SK-N-MC (cell line): ENCODE measurements at regions not wholly inside any gene's neighbourhood (a gene's known extent, or its start where the extent isn't known, plus 50 kb on each side); places are given as distances from the start of the nearest gene placed in this dataset.

ENCODE experiments used
- DNase-seq: peaks from one replicate; pipeline ENCODE4 v3.0.0-alpha.2; 2011; ENCODE audit warnings: low read depth, low spot score
- H3K27ac ChIP-seq: fragments of 200-600 bp; sonication (generic); 2 replicates; pipeline ENCODE4 v1.5.1; 2016; ENCODE audit warnings: mixed run types
- H3K36me3 ChIP-seq: fragments of 200-600 bp; sonication (generic); 2 replicates; pipeline ENCODE4 v1.6.1; 2017; ENCODE audit warnings: antibody characterized with exemption, low read length, mixed read lengths; ENCODE audit not compliant: insufficient read depth
- H3K4me3 ChIP-seq: fragments of 200-600 bp; sonication (generic); 2 replicates; pipeline ENCODE4 v1.5.1; 2016
- H3K9ac ChIP-seq: fragments of 200-600 bp; sonication (generic); 2 replicates; pipeline ENCODE4 v1.8.0; 2017; ENCODE audit warnings: mixed run types, mixed read lengths; ENCODE audit not compliant: insufficient read length
- H3K9me3 ChIP-seq: fragments of 200-600 bp; sonication (generic); 2 replicates; pipeline ENCODE4 v1.6.1; 2017; ENCODE audit warnings: low read depth, mild to moderate bottlenecking, antibody characterized with exemption, low read length, moderate library complexity, mixed read lengths
- EZH2 ChIP-seq: fragments of 200-600 bp; sonication (generic); IDR thresholded peaks from one replicate; pipeline ENCODE4 v1.6.1; 2017; ENCODE audit warnings: antibody characterized with exemption
- FOXP2 ChIP-seq: optimal IDR thresholded peaks from 2 replicates; pipeline ENCODE3; 2011; ENCODE audit warnings: mild to moderate bottlenecking, moderate library complexity; ENCODE audit not compliant: insufficient read depth; ENCODE audit errors: extremely low read length, control extremely low read depth
- POLR2AphosphoS5 ChIP-seq: IDR thresholded peaks from 2 replicates; pipeline ENCODE4 v1.6.1; 2012; ENCODE audit warnings: mild to moderate bottlenecking, low read depth, low read length, borderline replicate concordance

DNA sequence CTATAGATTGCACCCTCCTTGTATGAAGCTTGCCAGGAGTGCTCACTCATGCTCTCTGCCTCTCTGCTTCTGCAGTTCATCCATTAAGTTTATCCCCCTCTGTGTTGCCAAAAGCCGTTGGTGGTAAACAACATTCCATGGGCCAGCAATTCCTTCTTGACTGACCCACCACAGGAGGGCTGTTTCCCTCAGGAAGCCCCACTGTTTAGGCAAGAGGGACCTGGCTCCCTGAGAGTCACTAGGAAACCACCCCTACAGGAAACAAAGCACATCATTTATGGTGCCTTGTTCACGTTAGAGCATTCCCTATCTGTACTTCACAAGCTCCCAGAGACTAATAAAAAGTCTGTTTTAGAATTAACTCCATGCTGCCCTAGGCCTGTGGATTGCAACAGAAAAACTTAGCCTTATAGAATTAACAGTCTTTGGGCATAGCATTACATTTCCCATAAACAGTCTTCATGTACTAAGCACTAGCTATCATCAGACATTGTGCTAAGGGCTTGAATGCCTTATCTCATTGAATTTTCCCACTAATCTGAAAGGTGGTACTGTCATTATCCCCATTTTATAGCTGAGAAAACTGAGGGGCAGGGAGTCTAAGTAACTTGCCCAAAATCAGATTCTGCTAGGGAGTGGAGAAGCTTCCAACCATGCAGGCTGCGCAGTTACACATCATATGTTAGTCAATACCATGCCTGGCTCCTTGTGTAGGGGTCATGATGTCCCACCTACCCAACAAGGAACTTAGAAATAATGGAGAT, 149.9 kb downstream of the SHQ1 start:
- Histone ChIP-seq H3K9me3 (no peaks in the 10 kb centered on the region), H3K27ac (peak overlapping the region; percentile 6; the same call in 1 of the 2 replicates), H3K36me3 (no peaks in the 10 kb centered on the region), H3K4me3 (0 out of 2 replicates have a peak overlapping the region, but pooled peaks have one; percentile 15), H3K9ac (no peak overlapping the region)
- TF ChIP-seq POLR2AphosphoS5 (no peak), EZH2 (no peak), FOXP2 (no peak)
- no peak for DNase-seq

DNA sequence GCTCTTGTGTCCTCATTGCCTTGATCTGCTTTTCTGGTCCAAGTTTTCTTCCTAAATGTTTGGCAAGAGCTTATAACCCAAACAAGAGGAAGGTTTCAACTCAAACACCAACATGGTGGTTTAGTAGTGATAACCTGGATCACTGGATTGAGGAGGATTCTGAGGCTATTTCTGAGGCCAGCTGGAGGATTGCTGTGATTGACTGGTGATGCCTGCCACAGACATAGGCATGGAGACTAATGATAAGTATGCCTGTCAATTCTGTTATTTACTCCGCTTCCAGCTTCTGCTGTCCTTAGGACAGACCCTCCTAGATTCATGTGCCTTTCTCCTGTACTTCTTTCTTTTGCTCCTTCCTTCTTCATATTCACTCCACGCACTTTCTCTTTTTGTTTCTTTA, 150.5 kb downstream of the SHQ1 start:
- Histone ChIP-seq H3K27ac (peak overlapping the region; percentile 6; the same call in 1 of the 2 replicates), H3K4me3 (0 out of 2 replicates have a peak overlapping the region, but pooled peaks have one; percentile 15), H3K36me3 (no peaks in the 10 kb centered on the region), H3K9me3 (no peaks in the 10 kb centered on the region), H3K9ac (no peak overlapping the region)
- TF ChIP-seq POLR2AphosphoS5 (no peak), FOXP2 (no peak), EZH2 (no peak)
- no peak for DNase-seq

DNA sequence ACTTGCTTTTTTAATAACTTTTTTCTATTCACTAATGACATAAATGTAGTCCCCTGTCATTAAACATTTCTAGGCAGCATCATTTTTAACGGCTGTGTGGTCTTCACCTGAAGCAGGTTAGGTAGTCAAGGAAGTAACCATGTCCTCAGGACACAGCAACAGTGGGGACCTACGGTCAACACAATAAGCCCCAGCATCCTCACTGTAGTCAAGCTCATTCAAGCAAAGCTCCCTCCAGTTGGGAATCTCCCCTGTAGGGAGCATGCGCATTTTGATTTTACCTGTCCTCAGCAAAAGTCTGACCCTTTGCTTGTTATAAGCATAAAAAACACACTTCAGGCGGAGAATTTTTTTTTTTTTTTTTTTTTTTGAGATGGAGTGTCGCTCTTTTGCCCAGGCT, 151.4 kb downstream of the SHQ1 start:
- H3K9ac ChIP-seq = no peak overlapping the region
- DNase-seq = no peak
- no peak overlapping the region for H3K4me3 ChIP-seq
- TF ChIP-seq EZH2 (no peak), POLR2AphosphoS5 (no peak), FOXP2 (no peak)
- H3K36me3 ChIP-seq = no peaks in the 10 kb centered on the region
- no peaks in the 10 kb centered on the region for H3K9me3 ChIP-seq
- H3K27ac ChIP-seq = no peak overlapping the region

GRCh38 chr3:72694398-72694797, 153.8 kb downstream of the SHQ1 start:
- no peaks in the 10 kb centered on the region for H3K36me3 ChIP-seq
- H3K27ac ChIP-seq = no peak overlapping the region
- H3K4me3 ChIP-seq = no peak overlapping the region
- no peak overlapping the region for H3K9ac ChIP-seq
- TF ChIP-seq FOXP2 (no peak), POLR2AphosphoS5 (no peak), EZH2 (no peak)
- H3K9me3 ChIP-seq = no peaks in the 10 kb centered on the region
- no peak for DNase-seq

- no peak for TF ChIP-seq FOXP2
- Histone ChIP-seq H3K36me3 (no peaks in the 10 kb centered on the region), H3K9ac (no peak overlapping the region), H3K4me3 (no peak overlapping the region), H3K9me3 (no peaks in the 10 kb centered on the region), H3K27ac (0 out of 2 replicates have a peak overlapping the region, but pooled peaks have one; percentile 67)
- DNase-seq = no peak
Measured at GRCh38 chr3:72692990-72693389, 155.3 kb downstream of the SHQ1 start.

DNA sequence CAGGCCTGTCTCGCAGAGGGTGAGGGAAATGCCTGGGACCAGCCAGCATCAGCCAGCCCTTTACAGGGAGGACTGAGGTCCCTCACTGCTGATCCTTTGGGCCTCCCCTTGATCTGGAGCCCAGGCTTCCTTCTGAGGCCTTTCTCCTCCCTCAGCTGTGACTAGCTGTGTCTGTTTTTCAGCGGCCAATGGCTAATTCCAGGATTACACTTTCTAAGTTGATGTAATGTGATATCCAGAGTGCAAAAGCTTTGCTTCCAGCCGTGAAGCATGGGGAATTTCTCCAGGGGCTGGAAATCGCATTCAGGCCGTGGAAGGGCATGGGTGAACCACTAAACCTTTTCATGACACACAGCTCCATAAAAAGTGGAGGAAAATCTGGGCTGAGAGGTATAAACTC, 157.6 kb downstream of the SHQ1 start:
- no peak for DNase-seq
- Histone ChIP-seq H3K36me3 (no peaks in the 10 kb centered on the region), H3K4me3 (no peak overlapping the region), H3K27ac (no peak overlapping the region), H3K9me3 (no peaks in the 10 kb centered on the region), H3K9ac (no peak overlapping the region)
- TF ChIP-seq EZH2 (no peak), FOXP2 (no peak), POLR2AphosphoS5 (no peak)

DNA sequence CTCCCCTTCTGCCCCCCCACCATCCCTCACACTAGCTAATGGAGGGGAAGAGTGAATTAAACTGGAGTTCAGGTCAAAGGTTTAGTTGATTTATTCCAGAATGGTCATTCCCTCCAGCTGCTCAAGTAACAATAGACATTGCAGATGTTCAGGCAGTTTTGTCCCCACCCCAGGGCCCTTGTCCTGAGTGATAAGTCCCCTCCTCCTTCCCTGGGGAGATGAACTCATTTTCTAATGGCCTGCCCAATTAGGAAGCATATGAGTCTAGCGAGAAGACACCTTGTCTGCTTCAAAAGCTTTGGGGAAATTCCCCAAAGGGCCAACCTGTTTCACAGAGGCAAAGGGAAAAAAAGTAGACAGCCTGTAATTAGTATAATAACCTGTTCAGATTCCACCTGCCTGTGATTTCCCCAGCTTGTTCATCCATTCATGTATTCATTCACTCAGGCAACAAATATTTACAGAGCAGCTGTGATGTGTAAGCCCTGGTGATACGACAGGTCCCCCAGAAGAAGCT, 165.3 kb downstream of the SHQ1 start:
- no peak overlapping the region for H3K9ac ChIP-seq
- no peak overlapping the region for H3K27ac ChIP-seq
- H3K36me3 ChIP-seq = no peaks in the 10 kb centered on the region
- no peak for DNase-seq
- no peak for TF ChIP-seq POLR2AphosphoS5
- no peak for TF ChIP-seq FOXP2
- no peak for TF ChIP-seq EZH2
- no peak overlapping the region for H3K4me3 ChIP-seq
- no peaks in the 10 kb centered on the region for H3K9me3 ChIP-seq

DNA sequence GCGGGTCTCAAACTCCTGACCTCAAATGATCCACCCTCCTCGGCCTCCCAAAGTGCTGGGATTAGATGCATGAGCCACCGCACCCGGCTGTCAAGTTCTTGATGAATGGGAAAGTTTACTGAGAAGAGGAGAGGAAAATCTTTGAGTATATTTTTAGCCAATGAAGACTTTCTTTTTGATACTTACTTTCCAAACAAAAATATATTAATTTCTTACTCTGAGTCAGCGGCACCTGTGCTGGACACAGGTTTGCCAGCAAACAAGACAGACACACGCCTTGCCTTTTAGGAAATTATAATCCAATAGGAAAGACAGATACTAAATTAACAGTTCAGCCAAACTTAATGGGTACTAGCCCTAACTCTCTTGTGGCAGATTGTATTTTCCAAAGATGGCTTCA, 166.6 kb downstream of the SHQ1 start:
- no peaks in the 10 kb centered on the region for H3K9me3 ChIP-seq
- no peak overlapping the region for H3K4me3 ChIP-seq
- no peaks in the 10 kb centered on the region for H3K36me3 ChIP-seq
- TF ChIP-seq EZH2 (no peak), POLR2AphosphoS5 (no peak), FOXP2 (no peak)
- no peak overlapping the region for H3K27ac ChIP-seq
- H3K9ac ChIP-seq = no peak overlapping the region
- no peak for DNase-seq

GRCh38 chr3:72680766-72681165, 167.5 kb downstream of the SHQ1 start:
- Histone ChIP-seq H3K36me3 (no peaks in the 10 kb centered on the region), H3K9me3 (no peaks in the 10 kb centered on the region), H3K4me3 (no peak overlapping the region), H3K9ac (no peak overlapping the region), H3K27ac (no peak overlapping the region)
- no peak for DNase-seq
- TF ChIP-seq FOXP2 (no peak), EZH2 (no peak), POLR2AphosphoS5 (no peak)
